ENCODE measurements at regions not wholly inside any gene's neighbourhood (a gene's known extent, or its start where the extent isn't known, plus 50 kb on each side); places are given as distances from the start of the nearest gene placed in this dataset.

DNA sequence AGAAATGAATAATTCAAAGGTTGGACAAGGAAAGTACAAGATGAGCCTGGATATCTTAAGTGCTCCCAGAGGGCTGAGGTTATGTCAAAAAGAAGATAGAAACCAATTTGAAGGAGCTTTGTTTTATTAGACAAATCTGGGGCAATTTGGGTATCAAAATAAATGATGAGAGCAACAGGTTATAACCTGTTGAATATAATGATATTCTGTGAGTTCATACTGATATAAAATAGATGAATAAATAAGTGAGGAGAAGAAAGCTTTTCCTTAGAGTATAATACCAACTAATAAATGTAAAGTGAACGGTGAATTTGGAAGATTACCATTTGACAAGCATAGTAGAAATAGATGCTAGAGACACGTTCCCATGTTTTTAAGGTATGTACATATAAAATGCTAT lies 544.2 kb upstream of the ANKRD30A start:
- Histone ChIP-seq H3K36me3 (no peaks in the 10 kb centered on the region), H3K27me3 (no peaks in the 10 kb centered on the region), H3K27ac (no peak overlapping the region), H3K4me3 (no peak overlapping the region), H3K9me3 (no peaks in the 10 kb centered on the region), H3K4me1 (no peaks in the 10 kb centered on the region)
- WGBS, 5 donors: 82 to 91% (median 85%) methylated on average over 2 of the region's 2 CpGs
- intact Hi-C loops (cut with DNase I; ENCODE audit: low total_unique reads): no loop called here
- TF ChIP-seq POLR2AphosphoS5 (IDR thresholded peaks at IDR 0.05) (no peak), EP300 (IDR thresholded peaks at IDR 0.05) (no peak), POLR2A (IDR thresholded peaks at IDR 0.05) (no peak)
- TF ChIP-seq, protein P1, sequence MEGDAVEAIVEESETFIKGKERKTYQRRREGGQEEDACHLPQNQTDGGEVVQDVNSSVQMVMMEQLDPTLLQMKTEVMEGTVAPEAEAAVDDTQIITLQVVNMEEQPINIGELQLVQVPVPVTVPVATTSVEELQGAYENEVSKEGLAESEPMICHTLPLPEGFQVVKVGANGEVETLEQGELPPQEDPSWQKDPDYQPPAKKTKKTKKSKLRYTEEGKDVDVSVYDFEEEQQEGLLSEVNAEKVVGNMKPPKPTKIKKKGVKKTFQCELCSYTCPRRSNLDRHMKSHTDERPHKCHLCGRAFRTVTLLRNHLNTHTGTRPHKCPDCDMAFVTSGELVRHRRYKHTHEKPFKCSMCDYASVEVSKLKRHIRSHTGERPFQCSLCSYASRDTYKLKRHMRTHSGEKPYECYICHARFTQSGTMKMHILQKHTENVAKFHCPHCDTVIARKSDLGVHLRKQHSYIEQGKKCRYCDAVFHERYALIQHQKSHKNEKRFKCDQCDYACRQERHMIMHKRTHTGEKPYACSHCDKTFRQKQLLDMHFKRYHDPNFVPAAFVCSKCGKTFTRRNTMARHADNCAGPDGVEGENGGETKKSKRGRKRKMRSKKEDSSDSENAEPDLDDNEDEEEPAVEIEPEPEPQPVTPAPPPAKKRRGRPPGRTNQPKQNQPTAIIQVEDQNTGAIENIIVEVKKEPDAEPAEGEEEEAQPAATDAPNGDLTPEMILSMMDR (IDR thresholded peaks at IDR 0.05): no peak
- DNase-seq: no peak

GRCh38 chr10:36578306-36578705 lies 547.1 kb upstream of the ANKRD30A start:
- 85 to 93% (median 91%) methylated on average over 5 of the region's 5 CpGs for WGBS, 5 donors
- no peak for DNase-seq
- H3K9me3 ChIP-seq: no peaks in the 10 kb centered on the region

GRCh38 chr10:36577126-36577525 lies 548.3 kb upstream of the ANKRD30A start:
- no peak for DNase-seq
- intact Hi-C loops (cut with DNase I; ENCODE audit: low total_unique reads): no loop called here
- H3K4me3 ChIP-seq: no peak overlapping the region
- no peak overlapping the region for H3K27ac ChIP-seq
- H3K9me3 ChIP-seq: no peaks in the 10 kb centered on the region
- no peak for TF ChIP-seq POLR2A (IDR thresholded peaks at IDR 0.05)
- TF ChIP-seq, protein P1 (IDR thresholded peaks at IDR 0.05): no peak
- no peaks in the 10 kb centered on the region for H3K36me3 ChIP-seq
- H3K4me1 ChIP-seq: no peaks in the 10 kb centered on the region
- H3K27me3 ChIP-seq: no peaks in the 10 kb centered on the region
- 71 to 88% (median 74%) methylated on average over 1 of the region's 1 CpG for WGBS, 5 donors

More at GRCh38 chr10:36578306-36578705, 547.1 kb upstream of the ANKRD30A start:
- H3K27ac ChIP-seq: no peak overlapping the region
- H3K27me3 ChIP-seq: no peaks in the 10 kb centered on the region
- intact Hi-C loops (cut with DNase I; ENCODE audit: low total_unique reads): no loop called here
- TF ChIP-seq POLR2AphosphoS5 (IDR thresholded peaks at IDR 0.05) (no peak), POLR2A (IDR thresholded peaks at IDR 0.05) (no peak), EP300 (IDR thresholded peaks at IDR 0.05) (no peak)
- TF ChIP-seq, protein P1 (IDR thresholded peaks at IDR 0.05): no peak
- no peaks in the 10 kb centered on the region for H3K4me1 ChIP-seq
- H3K4me3 ChIP-seq: no peak overlapping the region
- no peaks in the 10 kb centered on the region for H3K36me3 ChIP-seq

DNA sequence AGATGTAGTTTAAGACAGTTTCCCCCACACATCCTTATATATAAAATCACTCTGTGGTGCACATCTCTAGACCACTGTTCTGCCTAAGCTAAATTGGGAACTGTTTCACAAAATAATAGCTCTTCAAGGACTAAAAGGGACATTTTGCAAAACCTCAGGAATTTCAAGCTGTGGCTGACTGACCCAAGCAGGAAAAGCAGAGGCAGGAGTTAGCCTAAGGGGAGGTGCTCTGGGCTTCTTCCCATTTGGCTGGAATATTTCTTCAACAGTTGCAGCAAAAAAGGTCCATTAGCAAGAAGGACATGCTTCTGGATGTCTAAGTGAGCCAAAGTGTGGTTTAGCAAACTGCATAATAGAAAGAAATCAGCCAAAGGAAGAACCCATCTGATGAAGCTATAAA lies 551.2 kb upstream of the ANKRD30A start:
- TF ChIP-seq POLR2A (IDR thresholded peaks at IDR 0.05) (no peak), POLR2AphosphoS5 (IDR thresholded peaks at IDR 0.05) (no peak), EP300 (IDR thresholded peaks at IDR 0.05) (no peak)
- TF ChIP-seq, protein P1 (IDR thresholded peaks at IDR 0.05): no peak
- H3K27ac ChIP-seq: no peak overlapping the region
- peak in 1 of 2 donors; percentile 2 for DNase-seq

More for the DNA sequence above, 551.2 kb upstream of the ANKRD30A start:
- intact Hi-C loops (cut with DNase I; ENCODE audit: low total_unique reads): no loop called here
- H3K27me3 ChIP-seq: no peaks in the 10 kb centered on the region
- no peaks in the 10 kb centered on the region for H3K4me1 ChIP-seq
- H3K4me3 ChIP-seq: no peak overlapping the region
- H3K36me3 ChIP-seq: no peaks in the 10 kb centered on the region
- H3K9me3 ChIP-seq: no peaks in the 10 kb centered on the region
